Activated T-helper 9 cell treated with anti-CD3 and anti-CD28 coated beads, Interleukin-2, amount 50 U/mL, for 16 hours (primary cell): ENCODE measurements at regions not wholly inside any gene's neighbourhood (a gene's known extent, or its start where the extent isn't known, plus 50 kb on each side); places are given as distances from the start of the nearest gene placed in this dataset.

ENCODE experiments used
- DNase-seq: peaks from one replicate; pipeline ENCODE4 v3.0.0-alpha.2; 2020; ENCODE audit warnings: low read depth

- no peak for DNase-seq
Measured at GRCh38 chr3:106175276-106175675, 306.5 kb upstream of the CBLB start.

- DNase-seq, result peak; percentile 21
Measured at GRCh38 chr3:106176734-106177133, 307.9 kb upstream of the CBLB start.

- DNase-seq, result no peak
Measured at GRCh38 chr3:106182950-106183511, 314.2 kb upstream of the CBLB start.

GRCh38 chr3:106183762-106184391, 315.1 kb upstream of the CBLB start:
- DNase-seq, result no peak

GRCh38 chr3:106184540-106185457, 316.0 kb upstream of the CBLB start:
- DNase-seq, result no peak

- DNase-seq, result no peak
Measured at GRCh38 chr3:106185949-106186348, 317.1 kb upstream of the CBLB start.

GRCh38 chr3:106190296-106190695, 321.5 kb upstream of the CBLB start:
- DNase-seq, result no peak

GRCh38 chr3:106191211-106191610, 322.4 kb upstream of the CBLB start:
- DNase-seq, result no peak

- no peak for DNase-seq
Measured at GRCh38 chr3:106191913-106192312, 323.1 kb upstream of the CBLB start.

- DNase-seq, result no peak
Measured at GRCh38 chr3:106193876-106194275, 325.1 kb upstream of the CBLB start.

- no peak for DNase-seq
Measured at GRCh38 chr3:106194726-106195125, 325.9 kb upstream of the CBLB start.

GRCh38 chr3:106197532-106198194, 328.9 kb upstream of the CBLB start:
- DNase-seq, result no peak

- DNase-seq, result no peak
Measured at GRCh38 chr3:106204160-106204868, 335.5 kb upstream of the CBLB start.

- DNase-seq, result no peak
Measured at GRCh38 chr3:106206146-106206545, 337.3 kb upstream of the CBLB start.

GRCh38 chr3:106206613-106207012, 337.8 kb upstream of the CBLB start:
- DNase-seq, result no peak

- DNase-seq, result no peak
Measured at GRCh38 chr3:106208251-106208650, 339.4 kb upstream of the CBLB start.

GRCh38 chr3:106208967-106209366, 340.2 kb upstream of the CBLB start:
- no peak for DNase-seq

- no peak for DNase-seq
Measured at GRCh38 chr3:106209482-106209881, 340.7 kb upstream of the CBLB start.

GRCh38 chr3:106210923-106211322, 342.1 kb upstream of the CBLB start:
- no peak for DNase-seq

- DNase-seq, result no peak
Measured at GRCh38 chr3:106212665-106213222, 343.9 kb upstream of the CBLB start.

- DNase-seq, result no peak
Measured at GRCh38 chr3:106213954-106214353, 345.1 kb upstream of the CBLB start.

- no peak for DNase-seq
Measured at GRCh38 chr3:106214641-106215040, 345.8 kb upstream of the CBLB start.
